GM10248 (cell line): ENCODE measurements at regions not wholly inside any gene's neighbourhood (a gene's known extent, or its start where the extent isn't known, plus 50 kb on each side); places are given as distances from the start of the nearest gene placed in this dataset.

ENCODE experiments used
- CTCF ChIA-PET: fragments of 300-600 bp; sonication (Branson Sonifier 250); formaldehyde crosslinking; extraction: SDS; loops from one replicate; lab custom pipeline; 2021; ENCODE audit warnings: antibody characterized with exemption; lab: Yijun Ruan, JAX
- POLR2A ChIA-PET: fragments of 350-650 bp; sonication (Branson Sonifier 250); formaldehyde crosslinking; extraction: SDS; loops from one replicate; lab custom pipeline; 2020; ENCODE audit warnings: antibody characterized with exemption; lab: Yijun Ruan, JAX
- DNase-seq: peaks from one replicate; pipeline ENCODE4 v3.0.0; 2012; ENCODE audit errors: extremely low spot score
- CTCF ChIP-seq: IDR thresholded peaks from 2 replicates; pipeline ENCODE4 v1.5.1; 2012; ENCODE audit warnings: mild to moderate bottlenecking, low read depth; ENCODE audit errors: extremely low read depth, missing control alignments, control extremely low read depth

- ChIA-PET CTCF (interaction anchor here (1.0 kb wide), 1 partner anchor 10 kb away, joined by 5 read pairs; no protein-coding TSS in a partner anchor), POLR2A (no interaction called here)
- no peak for TF ChIP-seq CTCF
- no peak for DNase-seq
Measured at GRCh38 chr6:90868256-90868655, 281.4 kb upstream of the MAP3K7 start.

GRCh38 chr6:90865513-90865912, 278.6 kb upstream of the MAP3K7 start:
- no peak for DNase-seq
- ChIA-PET CTCF (no interaction called here), POLR2A (no interaction called here)
- TF ChIP-seq CTCF = no peak

- no peak for DNase-seq
- TF ChIP-seq CTCF = no peak
- CTCF ChIA-PET = interaction anchor here (0.7 kb wide), 1 partner anchor 13 kb away, joined by 4 read pairs; no protein-coding TSS in a partner anchor
- POLR2A ChIA-PET = no interaction called here
Measured at GRCh38 chr6:90863043-90863442, 276.2 kb upstream of the MAP3K7 start.

- ChIA-PET POLR2A (no interaction called here), CTCF (interaction anchor here (0.9 to 2.0 kb wide), 3 partner anchors 10 to 14 kb away, joined by 3 to 7 read pairs (median 5); no protein-coding TSS in a partner anchor)
- DNase-seq = no peak
- TF ChIP-seq CTCF = peak; percentile 8
Measured at GRCh38 chr6:90860822-90861601, 274.1 kb upstream of the MAP3K7 start.

GRCh38 chr6:90859612-90860011, 272.7 kb upstream of the MAP3K7 start:
- no peak for TF ChIP-seq CTCF
- POLR2A ChIA-PET = no interaction called here
- no peak for DNase-seq
- CTCF ChIA-PET = interaction anchor here (2.0 kb wide), 2 partner anchors 9 to 15 kb away, joined by 5 to 7 read pairs; no protein-coding TSS in a partner anchor

- no peak for DNase-seq
- ChIA-PET CTCF (no interaction called here), POLR2A (no interaction called here)
- TF ChIP-seq CTCF = no peak
Measured at GRCh38 chr6:90859056-90859455, 272.2 kb upstream of the MAP3K7 start.
